Stimulated activated CD4-positive, alpha-beta T cell treated with anti-CD3 and anti-CD28 coated beads, Interleukin-4, amount 100 ng/mL, for 48 hours (primary cell): ENCODE measurements at regions not wholly inside any gene's neighbourhood (a gene's known extent, or its start where the extent isn't known, plus 50 kb on each side); places are given as distances from the start of the nearest gene placed in this dataset.

Experiments
- DNase-seq, 2 donors: peaks; one replicate each; pipeline ENCODE4 v3.0.0-alpha.2; 2020; ENCODE audit warnings: low read depth in 2 of 2

GRCh38 chr16:5444189-5444588, 346.6 kb upstream of the EEF2KMT start:
- DNase-seq, result no peak

- DNase-seq, result no peak
Measured at GRCh38 chr16:5442986-5443385, 345.4 kb upstream of the EEF2KMT start.

- DNase-seq, result no peak
Measured at GRCh38 chr16:5442054-5442453, 344.5 kb upstream of the EEF2KMT start.

GRCh38 chr16:5438591-5438990, 341.0 kb upstream of the EEF2KMT start:
- no peak for DNase-seq

DNA sequence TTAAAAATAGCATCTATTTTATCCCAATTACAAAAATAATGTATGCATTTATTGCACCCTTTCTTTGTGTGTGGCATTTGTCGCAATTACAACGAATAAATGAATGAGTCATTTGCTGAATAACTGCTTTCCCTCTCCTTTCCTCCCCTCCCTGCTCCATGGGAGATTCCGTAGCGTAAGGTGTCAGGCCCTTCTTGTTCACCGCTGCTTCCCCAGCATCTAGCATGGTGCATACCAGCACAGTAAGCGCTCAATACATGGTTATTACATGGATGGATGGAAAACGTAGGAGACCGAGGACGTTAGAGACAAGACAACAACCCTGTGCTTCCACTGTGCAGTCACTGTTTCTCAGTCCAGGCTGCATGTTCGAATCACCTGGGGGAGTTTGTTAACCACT, 336.0 kb upstream of the EEF2KMT start:
- DNase-seq, result no peak

- DNase-seq, result no peak
Measured at GRCh38 chr16:5432166-5432565, 334.6 kb upstream of the EEF2KMT start.

DNA sequence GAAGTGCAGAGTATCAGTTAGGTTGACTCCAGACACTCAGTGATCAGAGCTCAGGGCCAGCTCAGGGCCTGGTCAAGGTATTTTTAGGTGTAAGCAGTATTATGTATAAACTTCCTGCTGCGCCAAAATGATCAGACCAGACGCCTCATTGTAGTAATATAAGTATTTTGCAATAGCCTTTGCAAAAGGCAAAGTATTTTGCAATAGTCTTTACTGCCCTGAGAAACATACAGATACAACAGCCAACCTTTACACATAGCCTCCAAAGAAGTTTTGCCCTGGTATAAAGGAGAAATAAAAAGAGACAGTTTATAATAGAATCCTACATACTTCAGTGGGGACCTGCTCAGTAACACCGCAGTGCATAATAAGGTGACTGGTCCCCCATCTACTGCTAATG, 333.0 kb upstream of the EEF2KMT start:
- DNase-seq, result no peak

DNA sequence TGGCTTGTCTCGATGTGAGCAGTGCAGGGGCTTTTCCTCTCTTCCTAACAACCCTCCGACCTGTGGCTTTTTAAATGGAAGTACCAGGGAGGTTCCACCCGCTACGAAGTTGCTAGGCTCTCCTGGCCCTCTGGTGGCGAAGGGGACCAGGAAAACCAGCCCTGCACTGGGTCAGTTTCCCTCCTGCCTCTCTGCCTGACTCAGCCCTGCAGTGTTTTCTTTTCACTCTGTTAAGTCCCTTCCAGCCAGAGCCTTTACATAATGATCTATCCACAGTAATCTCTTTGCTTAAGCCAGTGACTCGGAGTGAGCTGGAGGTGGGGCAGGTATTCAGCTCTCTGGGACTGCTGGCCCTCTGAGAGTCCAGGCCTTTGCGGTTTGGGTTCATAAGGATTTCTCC, 331.3 kb upstream of the EEF2KMT start:
- DNase-seq, result no peak

- DNase-seq, result no peak
Measured at GRCh38 chr16:5427571-5427970, 330.0 kb upstream of the EEF2KMT start.

DNA sequence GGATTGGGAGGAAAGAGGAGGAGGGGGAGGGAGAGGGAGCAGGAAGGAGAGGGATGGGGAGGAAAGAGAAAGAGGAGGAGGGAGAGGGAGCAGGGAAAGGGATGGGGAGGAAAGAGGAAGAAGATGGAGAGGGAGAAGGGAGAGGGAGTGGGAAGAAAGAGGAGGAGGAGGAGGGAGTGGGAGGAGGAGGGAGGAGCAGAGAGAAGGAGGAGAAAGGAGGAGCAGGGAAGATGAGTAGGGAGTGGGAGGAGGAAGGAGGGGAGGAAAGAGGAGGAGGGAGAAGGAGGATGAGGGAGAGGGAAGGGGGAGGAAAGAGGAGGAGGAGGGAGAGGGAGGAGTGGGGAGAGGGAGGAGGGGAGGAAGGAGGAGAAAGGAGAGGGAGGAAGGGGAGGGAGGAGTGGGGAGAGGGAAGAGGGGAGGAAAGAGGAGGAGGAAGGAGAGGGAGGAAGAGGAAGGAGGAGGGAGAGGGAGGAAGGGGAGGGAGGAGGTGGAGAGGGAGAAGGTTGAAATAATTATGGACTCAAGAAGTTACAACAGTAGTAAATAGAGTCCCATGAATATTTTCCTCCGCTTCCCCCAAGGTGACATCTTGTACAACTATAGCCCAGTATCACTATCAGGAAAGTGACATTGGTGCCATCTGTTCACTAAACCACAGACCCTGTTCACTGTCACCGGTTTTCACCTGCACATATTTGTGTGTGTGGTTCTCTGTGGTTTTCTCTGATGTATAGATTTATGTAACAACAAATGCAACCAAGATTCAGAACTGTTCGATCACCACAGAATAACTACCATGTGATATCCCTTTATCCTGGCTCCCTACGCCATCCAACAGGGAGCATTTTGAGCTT, 325.3 kb upstream of the EEF2KMT start:
- DNase-seq, result no peak

- no peak for DNase-seq
Measured at GRCh38 chr16:5422047-5422446, 324.5 kb upstream of the EEF2KMT start.

DNA sequence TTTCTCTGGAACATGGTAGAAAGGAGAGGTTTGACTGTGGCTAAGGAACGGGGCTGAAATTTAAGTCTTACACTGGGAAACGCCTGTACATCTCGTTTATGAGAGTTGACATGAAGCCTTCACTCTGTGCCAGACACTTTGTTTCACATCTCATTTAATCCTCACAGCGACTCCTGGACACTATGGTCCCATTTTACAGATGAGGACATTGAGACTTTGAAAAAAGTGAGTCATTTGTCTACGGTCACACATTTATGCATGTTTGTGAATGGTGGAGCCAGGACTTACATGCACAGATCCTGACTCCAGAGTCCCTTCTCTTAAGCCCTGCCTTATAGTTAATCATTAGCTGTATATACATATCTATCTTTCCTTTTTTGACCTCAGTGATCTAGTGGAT, 318.4 kb upstream of the EEF2KMT start:
- no peak for DNase-seq

- DNase-seq, result no peak
Measured at GRCh38 chr16:5415123-5415522, 317.5 kb upstream of the EEF2KMT start.

GRCh38 chr16:5412731-5413130, 315.1 kb upstream of the EEF2KMT start:
- no peak for DNase-seq

DNA sequence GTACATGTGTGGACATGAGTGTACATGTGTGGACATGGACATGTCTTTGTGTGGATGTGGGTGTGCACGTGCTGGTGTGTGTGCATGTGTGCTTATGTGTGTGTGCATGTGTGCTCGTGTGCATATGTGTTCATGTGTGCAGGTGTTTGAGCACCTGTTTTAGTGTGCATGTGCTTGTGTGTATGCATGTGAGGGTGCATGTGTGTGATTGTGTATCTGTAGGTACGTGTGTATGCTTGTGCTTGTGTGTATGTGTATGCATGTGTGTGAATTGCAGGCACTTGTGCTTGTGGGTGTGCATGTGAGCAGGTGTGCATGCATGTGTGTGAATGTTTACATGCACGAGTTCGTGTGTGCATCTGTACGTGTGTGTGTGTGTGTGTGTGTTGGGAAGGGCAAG, 300.6 kb upstream of the EEF2KMT start:
- no peak for DNase-seq

DNA sequence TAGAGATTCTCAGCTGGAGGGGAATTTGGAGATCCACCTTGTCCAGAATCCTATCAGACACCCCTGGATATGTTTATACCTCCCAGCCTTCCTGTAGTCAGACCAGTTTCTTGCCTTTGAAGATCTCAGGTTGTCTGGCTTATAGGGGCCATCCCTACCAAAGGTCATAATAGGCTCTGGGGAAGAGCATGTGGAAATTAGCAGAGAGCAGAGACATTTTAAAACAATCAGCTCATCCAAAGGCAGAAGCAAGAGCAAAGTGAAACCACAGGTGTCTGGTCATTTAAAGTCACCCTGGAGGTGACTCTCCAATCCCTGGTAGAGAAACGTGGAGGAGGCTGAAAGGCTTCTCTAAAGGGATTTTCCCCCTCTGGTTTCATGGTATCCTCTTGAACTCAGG, 299.3 kb upstream of the EEF2KMT start:
- no peak for DNase-seq

DNA sequence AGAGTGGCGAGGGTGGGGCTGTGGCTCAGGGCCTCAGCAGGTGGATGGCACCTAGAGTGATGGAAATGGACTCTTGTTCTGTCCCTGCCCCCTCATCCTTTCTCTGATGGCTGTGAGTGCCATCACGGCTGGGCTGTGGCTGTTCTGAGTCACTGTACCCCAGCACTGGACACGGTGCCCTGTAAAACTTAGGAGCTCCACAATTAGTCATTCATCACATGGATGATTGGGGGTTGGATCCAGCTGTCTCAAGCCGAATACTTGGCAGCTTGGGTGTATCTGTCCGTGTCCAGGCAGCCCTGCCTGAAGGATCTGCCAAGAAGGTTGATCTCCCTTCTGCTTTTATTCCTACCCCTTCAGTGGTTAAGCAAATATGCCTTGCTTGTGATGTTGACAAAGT, 295.5 kb upstream of the EEF2KMT start:
- no peak for DNase-seq

DNA sequence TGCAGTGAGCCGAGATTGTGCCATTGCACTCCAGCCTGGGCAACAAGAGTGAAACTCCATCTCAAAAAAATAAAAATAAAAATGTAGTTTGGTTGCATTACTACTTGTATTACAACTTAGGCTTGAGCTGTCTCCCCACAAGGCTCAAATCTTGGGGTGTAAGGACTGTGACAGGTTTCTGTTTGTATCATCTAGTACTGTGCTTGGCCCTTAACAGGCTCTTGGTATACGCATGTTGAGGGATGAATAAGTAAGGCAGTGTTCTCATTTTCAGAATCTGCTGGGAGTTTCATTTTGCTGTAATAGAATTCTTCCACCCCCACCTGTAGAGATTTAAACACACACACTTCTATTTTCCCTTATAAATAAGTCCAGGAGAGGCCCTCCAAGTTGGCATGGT, 289.4 kb upstream of the EEF2KMT start:
- no peak for DNase-seq

GRCh38 chr16:5385811-5386210, 288.2 kb upstream of the EEF2KMT start:
- no peak for DNase-seq

DNA sequence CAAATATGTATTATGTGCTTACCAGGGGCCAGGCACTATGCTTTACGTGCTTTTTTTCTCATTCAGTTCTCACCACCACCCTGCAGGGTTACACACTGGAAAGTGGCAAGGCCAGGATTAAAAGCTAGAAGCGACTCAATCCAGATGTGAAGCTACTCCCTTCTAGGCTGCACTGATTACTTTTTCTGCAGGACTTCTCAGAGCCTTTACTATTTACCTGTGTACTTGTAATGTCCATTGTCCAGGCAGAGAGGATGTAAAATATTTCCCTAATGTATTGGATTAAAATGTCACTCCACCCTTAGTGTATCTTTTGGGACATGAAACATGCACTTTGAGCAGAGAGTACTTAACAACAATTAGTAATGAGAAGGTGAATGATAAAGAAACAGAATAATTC, 287.5 kb upstream of the EEF2KMT start:
- no peak for DNase-seq

DNA sequence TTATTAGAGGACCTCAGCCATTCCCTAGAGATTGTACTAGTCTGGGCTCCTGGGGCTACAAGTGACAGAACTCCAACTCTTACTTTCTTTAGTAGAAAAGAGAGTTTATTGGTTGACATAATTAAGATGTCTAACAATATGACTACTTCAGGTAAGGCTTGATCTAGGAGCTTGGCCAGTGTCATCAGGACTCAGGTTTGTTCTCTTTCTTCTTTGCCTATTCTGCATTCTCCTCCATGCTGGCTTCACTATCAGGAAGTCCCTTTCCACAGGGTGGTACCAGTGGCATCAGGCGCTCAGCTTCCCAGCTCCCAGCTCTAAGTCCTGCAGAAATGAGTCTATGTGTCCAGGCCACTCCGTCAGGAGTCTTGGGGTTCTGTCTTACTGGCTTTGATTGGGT, 286.1 kb upstream of the EEF2KMT start:
- DNase-seq, result no peak

DNA sequence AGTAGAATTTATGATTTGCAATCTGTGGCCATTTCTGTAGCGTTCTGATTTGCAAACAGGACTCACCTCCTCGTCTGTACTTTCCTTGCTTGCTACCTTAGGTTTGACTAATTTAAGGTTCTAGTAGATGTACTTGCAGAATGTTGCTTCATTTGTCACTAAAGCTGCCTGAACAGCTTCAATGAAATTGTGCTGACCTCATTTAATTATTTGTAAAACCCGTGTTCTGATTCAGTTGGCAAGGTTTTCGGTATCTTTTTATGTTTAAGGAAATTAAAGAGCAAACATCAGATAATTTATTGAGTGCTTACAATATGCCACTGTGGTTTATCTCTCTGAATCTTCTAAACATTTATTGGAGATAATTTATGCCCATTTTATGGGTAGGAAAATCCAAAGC, 284.9 kb upstream of the EEF2KMT start:
- no peak for DNase-seq

GRCh38 chr16:5381481-5381880, 283.9 kb upstream of the EEF2KMT start:
- no peak for DNase-seq

DNA sequence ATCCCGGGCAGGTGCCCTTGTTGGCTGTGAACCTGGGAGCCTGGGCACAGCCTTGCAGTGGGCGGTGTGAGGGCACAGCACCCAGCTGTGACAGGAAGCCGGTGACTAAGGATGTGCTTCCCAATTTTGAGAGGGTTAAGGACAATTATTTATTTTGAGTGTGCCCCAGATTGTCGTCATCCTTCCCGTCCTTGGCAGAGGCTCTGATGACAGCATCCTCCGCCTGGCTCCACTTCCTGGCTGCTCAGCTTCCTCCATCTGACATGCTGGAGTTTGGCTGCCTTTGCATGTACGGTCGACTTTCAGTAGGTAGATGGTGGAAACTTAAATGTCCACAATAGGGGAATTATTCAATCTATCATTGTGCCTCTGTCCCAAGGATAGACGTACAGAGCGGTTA, 282.4 kb upstream of the EEF2KMT start:
- DNase-seq, result no peak
